HEK293T (cell line): ENCODE measurements at regions not wholly inside any gene's neighbourhood (a gene's known extent, or its start where the extent isn't known, plus 50 kb on each side); places are given as distances from the start of the nearest gene placed in this dataset.

Experiments
- BHLHE40 ChIP-seq: fragments of 450-650 bp; IDR thresholded peaks from 2 replicates; pipeline ENCODE4 v1.6.1; 2016; ENCODE audit warnings: mild to moderate bottlenecking, moderate library complexity, borderline replicate concordance
- FOXA1 ChIP-seq: fragments of 450-650 bp; IDR thresholded peaks from 2 replicates; pipeline ENCODE4 v1.6.1; 2016; ENCODE audit warnings: mild to moderate bottlenecking
- LEF1 ChIP-seq: fragments of 450-650 bp; IDR thresholded peaks from 2 replicates; pipeline ENCODE4 v1.6.1; 2017; ENCODE audit warnings: mild to moderate bottlenecking, borderline replicate concordance
- NFRKB ChIP-seq: fragments of 450-650 bp; IDR thresholded peaks from 2 replicates; pipeline ENCODE4 v1.6.1; 2016; ENCODE audit warnings: mild to moderate bottlenecking, moderate library complexity
- SUZ12 ChIP-seq: fragments of 450-650 bp; IDR thresholded peaks from 2 replicates; pipeline ENCODE4 v1.6.1; 2016; ENCODE audit warnings: mild to moderate bottlenecking
- ZNF384 ChIP-seq: fragments of 450-650 bp; IDR thresholded peaks from 2 replicates; pipeline ENCODE4 v1.6.1; 2016
- TF ChIP-seq, protein P1 (sequence below): fragments of 450-650 bp; IDR thresholded peaks from 2 replicates; pipeline ENCODE4 v1.6.1; 2016

DNA sequence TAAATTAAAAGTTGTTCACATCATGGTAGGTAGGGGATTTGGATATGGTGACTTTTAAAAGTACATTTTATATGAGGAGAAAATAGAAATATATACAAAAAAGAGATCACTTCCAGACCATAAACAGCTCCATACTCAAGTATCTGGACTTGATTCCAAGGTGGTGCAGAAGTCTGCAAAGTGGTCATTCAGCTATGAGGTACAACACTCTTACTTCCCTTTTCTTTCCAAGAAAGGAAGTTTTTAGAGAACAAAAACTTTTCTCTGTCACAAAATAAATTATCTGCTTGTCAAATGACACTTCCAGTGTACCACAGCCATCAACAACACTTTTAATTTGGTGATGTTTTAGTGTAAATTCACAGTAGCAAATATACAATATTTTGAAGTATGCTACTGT lies 1013.5 kb downstream of the GATA3 start:
- no peak for TF ChIP-seq FOXA1
- TF ChIP-seq, protein P1, sequence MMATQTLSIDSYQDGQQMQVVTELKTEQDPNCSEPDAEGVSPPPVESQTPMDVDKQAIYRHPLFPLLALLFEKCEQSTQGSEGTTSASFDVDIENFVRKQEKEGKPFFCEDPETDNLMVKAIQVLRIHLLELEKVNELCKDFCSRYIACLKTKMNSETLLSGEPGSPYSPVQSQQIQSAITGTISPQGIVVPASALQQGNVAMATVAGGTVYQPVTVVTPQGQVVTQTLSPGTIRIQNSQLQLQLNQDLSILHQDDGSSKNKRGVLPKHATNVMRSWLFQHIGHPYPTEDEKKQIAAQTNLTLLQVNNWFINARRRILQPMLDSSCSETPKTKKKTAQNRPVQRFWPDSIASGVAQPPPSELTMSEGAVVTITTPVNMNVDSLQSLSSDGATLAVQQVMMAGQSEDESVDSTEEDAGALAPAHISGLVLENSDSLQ, result no peak
- TF ChIP-seq LEF1, result no peak
- no peak for TF ChIP-seq ZNF384
- no peak for TF ChIP-seq NFRKB
- TF ChIP-seq BHLHE40, result no peak
- no peak for TF ChIP-seq SUZ12
